GM13977 (cell line): ENCODE measurements at regions not wholly inside any gene's neighbourhood (a gene's known extent, or its start where the extent isn't known, plus 50 kb on each side); places are given as distances from the start of the nearest gene placed in this dataset.

Source experiments
- DNase-seq: peaks from one replicate; pipeline ENCODE4 v3.0.0; 2012; ENCODE audit warnings: low spot score
- in situ Hi-C: fragments of 300-500 bp; cut with MboI; formaldehyde crosslinking; loops from one replicate; pipeline ENCODE4 v1.12.0; 2022; ENCODE audit warnings: low sequenced_read_pairs, low pct_unique_long_range_greater_than_20kb, mixed read lengths, inconsistent platforms; ENCODE audit not compliant: unreplicated experiment
- TF ChIP-seq, protein P1 (sequence below): IDR thresholded peaks from 2 replicates; pipeline ENCODE4 v1.5.1; 2012; ENCODE audit warnings: mild to moderate bottlenecking, control low read depth; ENCODE audit not compliant: insufficient read depth; ENCODE audit errors: extremely low read depth, missing control alignments

DNA sequence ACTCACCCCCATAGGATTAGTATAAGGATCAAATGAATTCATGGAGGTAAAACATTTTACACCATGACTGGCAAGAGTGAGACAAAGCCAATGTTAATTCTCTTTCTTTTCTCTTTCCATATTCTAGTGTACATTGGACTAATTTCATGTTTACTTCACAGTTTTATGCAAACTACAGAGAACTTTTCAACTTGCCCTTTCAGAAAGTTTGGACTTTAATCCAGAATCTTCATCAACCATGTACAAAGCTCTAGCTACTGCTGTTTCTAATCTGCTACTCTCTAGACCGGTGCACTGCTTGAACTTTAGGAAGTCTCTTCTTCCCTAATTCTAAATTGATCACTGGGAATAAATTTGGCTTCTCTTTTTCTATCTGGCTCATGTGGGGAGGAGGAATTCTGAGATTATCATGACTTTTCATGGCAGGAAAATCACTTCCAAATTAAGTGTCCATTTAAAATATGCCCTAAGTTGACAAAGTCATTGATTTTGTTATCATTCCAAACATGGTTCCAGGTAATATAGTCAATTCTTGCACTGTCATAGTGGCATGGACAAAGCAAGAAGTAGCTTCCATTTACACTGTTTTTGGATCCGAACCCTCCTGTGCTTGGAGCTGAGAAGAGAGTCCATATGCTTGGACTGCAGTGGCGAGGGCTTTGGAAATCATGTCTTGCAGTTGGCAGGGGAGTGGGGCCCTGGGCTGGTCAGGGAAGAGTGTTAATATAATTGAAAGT is 903.3 kb downstream of the CCSER2 start:
- TF ChIP-seq, protein P1, sequence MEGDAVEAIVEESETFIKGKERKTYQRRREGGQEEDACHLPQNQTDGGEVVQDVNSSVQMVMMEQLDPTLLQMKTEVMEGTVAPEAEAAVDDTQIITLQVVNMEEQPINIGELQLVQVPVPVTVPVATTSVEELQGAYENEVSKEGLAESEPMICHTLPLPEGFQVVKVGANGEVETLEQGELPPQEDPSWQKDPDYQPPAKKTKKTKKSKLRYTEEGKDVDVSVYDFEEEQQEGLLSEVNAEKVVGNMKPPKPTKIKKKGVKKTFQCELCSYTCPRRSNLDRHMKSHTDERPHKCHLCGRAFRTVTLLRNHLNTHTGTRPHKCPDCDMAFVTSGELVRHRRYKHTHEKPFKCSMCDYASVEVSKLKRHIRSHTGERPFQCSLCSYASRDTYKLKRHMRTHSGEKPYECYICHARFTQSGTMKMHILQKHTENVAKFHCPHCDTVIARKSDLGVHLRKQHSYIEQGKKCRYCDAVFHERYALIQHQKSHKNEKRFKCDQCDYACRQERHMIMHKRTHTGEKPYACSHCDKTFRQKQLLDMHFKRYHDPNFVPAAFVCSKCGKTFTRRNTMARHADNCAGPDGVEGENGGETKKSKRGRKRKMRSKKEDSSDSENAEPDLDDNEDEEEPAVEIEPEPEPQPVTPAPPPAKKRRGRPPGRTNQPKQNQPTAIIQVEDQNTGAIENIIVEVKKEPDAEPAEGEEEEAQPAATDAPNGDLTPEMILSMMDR, result no peak
- no peak for DNase-seq
- in situ Hi-C loops, result no loop called here

DNA sequence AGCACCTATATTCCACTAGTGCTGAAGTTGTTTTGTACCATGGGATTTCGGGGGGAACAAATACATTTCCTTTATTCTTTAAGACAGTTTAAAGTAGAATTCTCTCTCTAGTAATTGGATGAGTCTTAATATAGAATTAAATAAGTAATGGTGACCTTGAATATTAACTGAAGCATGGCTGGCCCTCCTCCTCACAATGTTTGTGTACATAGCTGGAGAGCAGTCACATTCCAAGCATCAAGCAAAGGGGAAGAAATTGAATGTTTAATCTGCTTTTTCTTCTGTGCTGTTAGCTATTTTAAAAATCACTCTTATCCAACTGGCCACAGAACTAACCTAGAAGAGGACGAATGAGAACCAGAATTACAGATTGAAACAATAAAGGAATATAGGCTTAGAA is 906.9 kb downstream of the CCSER2 start:
- TF ChIP-seq, protein P1, result no peak
- DNase-seq, result no peak
- in situ Hi-C loops, result no loop called here

DNA sequence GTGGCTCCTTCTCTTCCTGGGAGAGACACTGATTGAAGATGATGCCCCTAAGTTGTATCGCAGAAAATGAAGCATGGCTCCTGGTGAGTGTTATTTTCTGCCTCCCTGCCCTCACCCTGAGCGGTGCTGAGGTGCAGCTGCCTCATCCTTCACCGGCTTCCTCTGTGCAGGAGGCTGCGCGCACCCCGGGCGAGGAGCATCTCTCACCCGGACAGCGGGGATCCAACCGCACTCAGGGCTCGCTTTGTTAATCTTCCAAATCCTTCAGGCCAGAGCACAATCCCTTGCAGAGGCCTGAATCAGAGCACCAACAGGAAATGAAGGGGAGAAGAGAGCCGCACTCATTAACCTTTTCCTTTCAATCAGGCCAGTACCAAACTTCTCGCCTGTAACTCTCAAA is 910.3 kb downstream of the CCSER2 start:
- TF ChIP-seq, protein P1, result no peak
- no peak for DNase-seq
- in situ Hi-C loops, result no loop called here

DNA sequence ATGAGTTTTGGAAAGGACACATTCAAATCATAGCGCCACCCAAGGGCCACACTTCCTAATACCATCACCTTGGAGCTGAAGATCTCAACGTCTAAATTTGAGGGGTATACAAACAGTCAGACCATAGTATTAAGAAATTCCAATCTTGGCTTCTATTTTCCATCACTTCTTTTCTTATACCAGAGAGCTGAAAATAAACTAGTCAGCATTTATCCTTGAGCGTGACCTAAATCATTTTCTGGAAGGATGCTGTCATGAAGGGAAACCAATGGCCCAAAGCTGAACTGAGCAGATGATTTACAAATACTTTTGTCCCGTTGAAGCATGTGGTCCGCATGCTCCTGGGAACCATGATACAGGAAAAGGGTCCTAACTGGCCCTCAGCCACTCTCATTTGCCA is 921.9 kb downstream of the CCSER2 start:
- DNase-seq, result no peak
- in situ Hi-C loops, result no loop called here
- TF ChIP-seq, protein P1, result no peak

DNA sequence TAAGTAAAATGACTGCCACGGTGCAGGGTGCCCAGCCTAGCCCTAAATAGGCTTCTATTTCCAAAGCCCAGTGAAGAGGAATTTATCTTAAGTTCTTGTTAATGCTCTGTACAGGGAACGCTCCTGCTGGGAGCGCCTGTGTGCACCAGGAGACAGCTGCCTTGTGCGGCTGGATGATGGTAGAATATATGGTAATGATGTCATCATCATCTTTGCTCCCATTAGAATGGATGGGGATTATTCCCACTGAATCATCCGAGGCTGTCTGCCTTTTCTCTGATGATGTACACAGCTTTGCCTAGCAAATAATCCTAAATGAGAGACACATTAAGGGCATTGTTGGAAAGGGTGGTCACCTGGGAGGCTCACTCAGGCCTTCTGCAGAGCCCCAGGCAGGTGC is 928.1 kb downstream of the CCSER2 start:
- TF ChIP-seq, protein P1, result no peak
- no peak for DNase-seq
- in situ Hi-C loops, result no loop called here

DNA sequence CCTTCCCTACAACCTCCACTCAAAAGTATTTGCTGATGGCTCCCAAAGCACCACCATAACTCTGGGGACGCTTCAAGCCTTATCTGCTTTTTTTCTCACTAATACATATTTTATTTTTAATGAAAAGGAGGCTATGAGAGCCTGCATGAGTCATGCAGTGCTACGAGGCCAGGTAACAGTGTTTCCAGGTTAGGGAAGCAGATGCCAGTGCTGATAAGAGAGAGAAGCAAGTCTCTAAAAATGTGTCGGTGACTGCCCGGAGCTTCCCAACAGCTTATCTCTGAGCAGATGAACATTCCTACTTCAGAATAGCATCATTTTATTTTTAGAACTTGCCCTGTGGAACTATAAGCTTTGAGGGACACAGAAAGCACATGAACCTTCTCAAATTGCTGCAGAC is 931.5 kb downstream of the CCSER2 start:
- TF ChIP-seq, protein P1, result no peak
- DNase-seq, result no peak

More for the DNA sequence above, 931.5 kb downstream of the CCSER2 start:
- in situ Hi-C loops, result no loop called here
